ENCODE measurements at regions not wholly inside any gene's neighbourhood (a gene's known extent, or its start where the extent isn't known, plus 50 kb on each side); places are given as distances from the start of the nearest gene placed in this dataset.

GRCh38 chr10:58936364-58936763 lies 240.1 kb upstream of the PHYHIPL start:
- no peak for DNase-seq

DNA sequence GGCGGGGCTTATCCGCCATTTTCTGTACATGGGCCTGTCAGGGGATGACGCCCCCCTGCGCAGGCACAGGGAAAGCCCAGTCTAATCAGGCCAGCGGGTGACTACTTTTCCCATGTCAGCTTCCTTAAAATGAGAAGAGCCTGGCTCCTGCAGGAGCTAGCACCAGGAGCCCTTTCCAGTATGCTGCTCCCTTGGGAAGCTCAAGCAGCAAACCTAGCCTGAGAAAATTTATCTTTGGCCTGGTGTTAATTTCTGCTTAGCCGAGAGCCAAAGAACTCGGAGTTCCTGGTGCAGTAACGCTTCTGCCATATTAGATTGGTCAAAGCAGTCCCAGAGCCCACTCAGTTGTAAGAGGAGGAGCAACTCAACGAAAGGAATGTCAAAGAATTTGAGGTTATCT lies 239.0 kb upstream of the PHYHIPL start:
- no peak for DNase-seq

DNA sequence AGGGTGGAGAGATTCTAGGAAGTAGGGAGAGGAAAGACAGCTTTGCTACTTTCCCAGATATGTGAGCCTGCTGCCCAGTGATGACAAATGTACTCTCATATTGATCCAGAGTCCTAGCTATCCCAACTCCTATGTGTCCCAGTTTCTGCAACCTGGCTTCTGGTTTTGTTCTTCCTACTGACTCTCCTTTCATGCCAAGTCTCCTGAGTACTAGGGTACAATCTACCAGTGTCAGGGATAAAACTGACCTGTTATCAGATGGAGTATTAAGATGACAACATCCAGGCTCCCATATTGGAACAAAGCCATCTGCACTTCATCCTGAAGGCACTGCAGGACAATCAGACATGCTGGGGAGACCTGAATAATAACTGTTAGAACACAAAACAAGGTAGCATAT lies 233.7 kb upstream of the PHYHIPL start:
- DNase-seq, result no peak

DNA sequence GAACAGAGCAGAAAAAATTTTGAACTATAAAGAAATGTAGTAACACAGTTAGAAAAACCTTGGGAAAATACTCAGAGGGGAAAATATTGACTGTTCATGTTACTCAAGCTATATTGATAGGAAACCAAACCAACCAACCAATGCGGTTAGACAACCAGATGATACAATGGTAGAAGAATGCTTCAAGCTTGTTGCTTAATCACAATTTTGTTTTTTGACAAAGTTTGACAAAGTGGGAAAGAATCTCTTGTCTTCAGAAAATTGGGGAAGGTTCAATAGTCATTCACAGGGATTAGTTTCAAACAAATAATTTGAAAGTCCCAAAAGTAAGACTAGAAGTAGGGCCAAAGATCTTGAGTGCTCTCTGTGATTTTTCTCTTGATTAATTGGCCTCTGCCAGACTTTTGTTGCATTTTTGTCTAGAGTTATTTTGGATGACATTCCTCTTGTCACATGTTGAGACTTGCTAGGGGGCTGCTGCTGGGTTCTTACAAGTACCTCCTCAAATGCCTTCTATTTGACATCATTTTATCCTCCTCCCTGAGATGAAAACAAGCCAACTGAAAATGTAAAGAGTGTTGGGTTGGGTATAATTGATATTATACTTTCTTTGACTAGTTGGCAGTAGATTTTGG lies 233.1 kb upstream of the PHYHIPL start:
- DNase-seq, result no peak

- no peak for DNase-seq
Observed at GRCh38 chr10:58943960-58944359, 232.5 kb upstream of the PHYHIPL start.

GRCh38 chr10:58948303-58948702 lies 228.1 kb upstream of the PHYHIPL start:
- no peak for DNase-seq

DNA sequence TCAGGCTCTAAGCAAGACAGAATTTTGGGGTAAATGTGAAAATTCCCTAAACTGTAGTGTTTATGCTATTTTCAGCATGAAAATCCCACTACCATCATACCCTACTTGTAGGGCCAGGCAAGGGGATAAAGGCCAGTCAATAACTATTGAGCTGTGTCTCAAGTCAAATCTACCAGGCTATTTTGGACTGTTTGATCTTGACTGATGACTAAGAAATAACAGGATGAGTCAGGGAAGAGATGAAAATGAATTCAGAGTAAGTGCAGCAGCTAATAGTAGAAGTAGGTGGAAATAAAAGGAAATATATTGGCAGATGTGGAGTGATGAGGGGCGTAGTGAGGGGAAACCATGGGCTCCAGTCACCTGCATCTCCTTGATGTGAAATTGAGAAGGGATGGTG lies 225.8 kb upstream of the PHYHIPL start:
- peak; percentile 32 for DNase-seq

GRCh38 chr10:58951087-58951486 lies 225.4 kb upstream of the PHYHIPL start:
- DNase-seq, result no peak

DNA sequence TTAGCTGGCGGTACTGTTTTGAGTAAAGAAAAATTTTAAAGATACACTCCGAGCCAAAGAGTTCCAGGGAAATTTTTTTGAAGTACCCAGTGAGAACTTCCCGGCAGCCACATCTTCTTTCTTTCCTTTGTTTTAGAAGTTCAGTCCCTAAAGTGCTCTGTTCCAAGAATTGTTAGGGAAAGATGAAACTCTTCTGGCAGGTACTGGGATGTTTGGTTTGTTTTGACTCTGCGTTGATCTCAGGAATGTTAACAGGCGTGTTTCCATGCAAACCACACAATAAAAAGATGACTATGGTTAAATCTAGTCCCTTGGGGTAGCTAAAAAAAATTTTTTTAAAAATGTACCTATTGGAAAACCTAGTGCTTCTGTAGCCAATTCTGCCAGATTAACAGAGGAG lies 224.7 kb upstream of the PHYHIPL start:
- no peak for DNase-seq

- no peak for DNase-seq
Observed at GRCh38 chr10:58952162-58952601, 224.3 kb upstream of the PHYHIPL start.

GRCh38 chr10:58952747-58953466 lies 223.5 kb upstream of the PHYHIPL start:
- peak; percentile 71 for DNase-seq

- DNase-seq, result no peak
Observed at GRCh38 chr10:58954178-58954577, 222.3 kb upstream of the PHYHIPL start.

DNA sequence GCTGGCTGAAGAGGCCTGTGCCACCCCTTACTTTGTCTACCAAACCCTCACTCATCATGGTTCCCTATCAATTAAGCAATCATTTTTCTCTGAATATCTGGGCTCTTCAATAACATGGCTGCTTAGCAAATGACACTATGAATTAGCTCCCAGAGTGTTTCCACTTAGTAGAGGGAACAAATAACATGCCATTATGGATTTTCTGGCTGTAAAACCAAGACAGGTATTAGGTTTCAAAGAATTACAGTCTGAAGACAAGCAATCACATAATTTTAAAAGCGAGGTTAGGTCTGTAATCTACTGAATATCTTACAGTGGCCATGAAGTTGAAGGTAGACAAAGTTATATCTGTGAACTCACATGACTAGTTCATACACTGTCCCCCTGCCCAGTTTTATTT lies 220.8 kb upstream of the PHYHIPL start:
- DNase-seq, result no peak

GRCh38 chr10:58956926-58957325 lies 219.5 kb upstream of the PHYHIPL start:
- DNase-seq, result no peak

GRCh38 chr10:58957517-58957916 lies 218.9 kb upstream of the PHYHIPL start:
- no peak for DNase-seq

DNA sequence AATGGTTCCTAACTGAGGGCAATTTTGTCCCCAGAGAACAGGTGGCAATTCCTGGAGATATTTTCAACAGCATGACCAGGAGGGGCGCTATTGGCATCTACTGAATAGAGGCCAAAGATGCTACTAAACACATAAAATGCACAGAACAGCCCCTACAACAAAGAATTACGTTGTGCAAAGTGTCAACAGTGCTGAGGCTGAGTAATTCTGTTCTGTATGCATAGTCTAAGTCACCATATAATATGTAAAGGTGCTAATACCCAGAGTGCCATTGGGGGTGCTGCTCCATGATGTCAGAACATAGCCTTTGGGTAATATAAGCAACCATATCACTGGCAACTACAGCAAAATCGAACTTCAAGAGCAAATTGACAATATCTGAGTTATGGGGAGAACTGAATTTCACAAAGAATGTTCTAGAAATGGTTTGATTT lies 213.3 kb upstream of the PHYHIPL start:
- DNase-seq, result no peak

GRCh38 chr10:58963723-58964124 lies 212.7 kb upstream of the PHYHIPL start:
- no peak for DNase-seq

DNA sequence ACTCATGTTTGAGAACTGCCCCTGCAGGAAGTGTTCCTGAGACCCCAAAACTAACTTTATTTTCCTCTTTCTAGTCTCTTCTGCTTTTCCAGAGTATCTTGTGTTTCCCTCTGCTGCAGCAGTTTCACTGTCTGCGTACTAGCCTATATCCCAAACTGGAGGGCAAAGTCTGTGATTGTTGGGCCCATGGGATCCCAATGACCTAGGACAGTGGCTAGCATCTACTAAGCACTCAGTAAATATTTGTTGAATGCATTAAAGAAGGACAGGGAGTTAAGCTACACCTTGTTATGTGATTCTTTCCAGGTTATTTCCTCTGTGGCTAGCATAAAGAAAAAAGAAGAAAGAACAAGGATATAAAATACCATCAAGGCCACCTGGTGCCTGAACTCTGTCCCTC lies 210.6 kb upstream of the PHYHIPL start:
- no peak for DNase-seq

GRCh38 chr10:58967551-58968388 lies 208.7 kb upstream of the PHYHIPL start:
- peak; percentile 18 for DNase-seq

DNA sequence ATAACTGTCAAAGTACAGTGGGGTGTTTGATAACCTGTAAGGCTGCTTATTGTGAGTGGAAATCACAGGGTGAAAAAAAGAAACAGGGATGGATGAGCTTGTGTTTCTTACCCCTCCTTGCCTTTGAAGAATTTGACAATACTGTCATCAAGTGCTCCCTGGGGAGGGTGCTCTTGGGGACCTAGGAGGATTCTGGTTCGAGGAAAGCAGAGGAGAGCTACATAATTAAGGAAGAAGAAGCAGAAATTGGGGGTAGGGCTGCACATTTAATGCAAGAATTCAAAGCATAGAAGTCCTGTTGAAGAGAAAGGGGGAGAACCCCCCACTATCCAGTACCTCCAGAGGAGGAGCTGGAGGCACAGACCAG lies 208.1 kb upstream of the PHYHIPL start:
- no peak for DNase-seq

DNA sequence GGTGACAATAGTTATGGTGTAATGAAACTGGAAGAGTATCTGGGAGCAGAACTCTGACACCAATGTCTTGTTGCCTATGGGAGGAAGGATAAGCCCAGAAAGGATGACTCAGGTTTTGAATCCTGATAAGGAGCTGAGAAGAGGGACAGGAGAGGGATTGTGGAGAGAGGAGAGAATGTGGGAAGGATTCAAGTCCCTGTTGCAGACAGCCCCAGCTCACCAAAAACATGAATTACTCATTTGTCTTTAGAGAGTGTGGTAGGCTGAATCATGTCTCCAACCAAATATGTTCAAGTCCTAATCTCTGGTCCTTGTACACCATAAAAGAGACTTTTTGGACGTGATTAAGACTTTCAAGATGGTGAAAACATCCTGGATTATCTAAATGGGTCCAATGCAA lies 206.9 kb upstream of the PHYHIPL start:
- no peak for DNase-seq

- DNase-seq, result no peak
Observed at GRCh38 chr10:58970160-58970915, 206.1 kb upstream of the PHYHIPL start.

DNA sequence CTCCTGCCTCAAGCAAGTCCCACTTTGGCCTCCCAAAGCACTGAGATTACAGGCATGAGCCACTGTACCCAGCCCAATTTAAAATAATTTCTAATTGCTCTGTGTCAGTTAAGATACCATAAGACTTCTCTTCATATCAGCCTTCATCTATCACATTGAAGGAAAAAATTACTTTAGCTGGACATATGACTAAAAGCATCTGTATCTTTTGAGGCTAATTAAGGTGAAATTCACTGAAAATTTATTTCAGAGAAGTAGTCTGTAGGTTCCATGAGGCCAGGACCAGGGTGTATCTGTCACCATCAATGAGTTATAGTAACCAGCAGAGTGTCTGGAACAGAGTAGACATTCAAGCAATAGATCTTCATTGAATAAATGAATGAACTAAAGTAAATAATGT lies 205.2 kb upstream of the PHYHIPL start:
- no peak for DNase-seq
